ENCODE measurements at regions not wholly inside any gene's neighbourhood (a gene's known extent, or its start where the extent isn't known, plus 50 kb on each side); places are given as distances from the start of the nearest gene placed in this dataset.

DNA sequence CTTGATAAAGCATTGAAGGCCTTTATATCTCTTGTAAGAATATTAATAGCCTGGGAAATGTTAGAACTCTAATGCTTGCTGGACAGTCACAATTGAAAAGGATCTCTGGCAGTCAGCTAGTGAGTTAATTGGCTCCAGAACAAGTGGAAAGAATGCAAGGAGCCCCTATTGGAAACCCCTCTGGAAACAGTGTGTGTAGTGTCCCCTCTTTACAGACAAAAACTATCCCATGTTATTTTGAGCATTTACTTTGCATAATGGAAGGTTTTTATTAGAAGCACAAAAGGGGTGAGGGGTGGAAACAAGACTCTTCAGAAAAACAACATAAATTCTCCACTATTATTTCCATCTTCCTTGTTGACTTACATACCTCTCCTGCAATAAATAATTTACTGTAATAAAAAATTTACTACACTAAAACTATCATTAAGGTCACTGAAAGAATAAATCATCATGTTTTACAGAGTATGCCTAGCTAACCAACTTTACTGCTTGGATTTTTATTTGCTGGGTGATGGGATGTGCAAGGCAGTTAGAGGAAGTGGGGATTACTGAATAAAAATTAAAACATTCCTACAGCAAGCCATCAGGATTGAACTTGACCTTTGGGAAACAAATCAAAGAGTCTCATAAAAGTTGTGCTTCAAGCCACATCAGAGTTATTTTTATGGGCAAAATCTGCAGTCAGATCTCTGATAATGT, 610.4 kb downstream of the TBC1D4 start:
- TF ChIP-seq JUND (IDR thresholded peaks at IDR 0.05), result no peak
- TF ChIP-seq, protein P1, sequence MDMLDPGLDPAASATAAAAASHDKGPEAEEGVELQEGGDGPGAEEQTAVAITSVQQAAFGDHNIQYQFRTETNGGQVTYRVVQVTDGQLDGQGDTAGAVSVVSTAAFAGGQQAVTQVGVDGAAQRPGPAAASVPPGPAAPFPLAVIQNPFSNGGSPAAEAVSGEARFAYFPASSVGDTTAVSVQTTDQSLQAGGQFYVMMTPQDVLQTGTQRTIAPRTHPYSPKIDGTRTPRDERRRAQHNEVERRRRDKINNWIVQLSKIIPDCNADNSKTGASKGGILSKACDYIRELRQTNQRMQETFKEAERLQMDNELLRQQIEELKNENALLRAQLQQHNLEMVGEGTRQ (IDR thresholded peaks at IDR 0.05; ENCODE audit: borderline replicate concordance, low read depth, low read length), result no peak
